Fibroblast of lung (primary cell): ENCODE measurements at regions not wholly inside any gene's neighbourhood (a gene's known extent, or its start where the extent isn't known, plus 50 kb on each side); places are given as distances from the start of the nearest gene placed in this dataset.

Experiments used
- DNase-seq, 2 donors: peaks; one replicate each; pipeline versions ENCODE4 v3.0.0 to v3.0.0-alpha.2; 2010; ENCODE audit warnings: low read depth in 2 of 2
- H2AFZ ChIP-seq: 2 replicates; pipeline ENCODE4 v1.5.1; 2012; ENCODE audit warnings: low read length, control low read depth, inconsistent platforms
- H3K27ac ChIP-seq: 2 replicates; pipeline ENCODE4 v1.5.1; 2011; ENCODE audit warnings: low read length, control low read depth; ENCODE audit not compliant: insufficient read depth
- H3K27me3 ChIP-seq: 2 replicates; pipeline ENCODE4 v1.5.1; 2011; ENCODE audit warnings: mild to moderate bottlenecking, low read length; ENCODE audit not compliant: control insufficient read depth, insufficient read depth
- H3K36me3 ChIP-seq: 2 replicates; pipeline ENCODE4 v1.5.1; 2011; ENCODE audit warnings: low read length; ENCODE audit not compliant: control insufficient read depth, insufficient read depth
- H3K4me1 ChIP-seq: 2 replicates; pipeline ENCODE4 v1.5.1; 2011; ENCODE audit warnings: low read length; ENCODE audit not compliant: control insufficient read depth, insufficient read depth; ENCODE audit errors: extremely low read depth
- H3K4me2 ChIP-seq: 2 replicates; pipeline ENCODE4 v1.5.1; 2011; ENCODE audit warnings: low read length, control low read depth; ENCODE audit not compliant: insufficient read depth; ENCODE audit errors: extremely low read depth
- H3K4me3 ChIP-seq, 4 experiments: fragments of 200-600 bp in 1 of 4; sonication (generic) in 1 of 4; replicated peaks in 1 of 4; 2 replicates each; pipeline ENCODE4 v1.5.1; 2011 to 2016; ENCODE audit warnings: low read length in 4 of 4, low read depth in 3 of 4, mild to moderate bottlenecking in 3 of 4, control low read depth in 2 of 4, inconsistent platforms in 1 of 4, mixed read lengths in 1 of 4; ENCODE audit not compliant: insufficient read depth in 1 of 4; ENCODE audit errors: control extremely low read depth in 1 of 4
- H3K79me2 ChIP-seq: 2 replicates; pipeline ENCODE4 v1.5.1; 2012; ENCODE audit warnings: mild to moderate bottlenecking, low read length, inconsistent platforms; ENCODE audit not compliant: control insufficient read depth, insufficient read depth
- H3K9ac ChIP-seq: 2 replicates; pipeline ENCODE4 v1.5.1; 2011; ENCODE audit warnings: mild to moderate bottlenecking, low read length, control low read depth; ENCODE audit not compliant: insufficient read depth
- H3K9me3 ChIP-seq: 2 replicates; pipeline ENCODE4 v1.5.1; 2012; ENCODE audit warnings: low read depth, low read length; ENCODE audit not compliant: control insufficient read depth, insufficient read depth
- H4K20me1 ChIP-seq: 2 replicates; pipeline ENCODE4 v1.5.1; 2011; ENCODE audit warnings: low read length; ENCODE audit not compliant: control insufficient read depth, insufficient read depth; ENCODE audit errors: extremely low read depth
- CTCF ChIP-seq, 2 donors: IDR thresholded peaks in 1 of 2; conservative IDR thresholded peaks in 1 of 2; 1 replicate in 1 of 2; 2 replicates in 1 of 2; pipeline ENCODE4 v1.5.1; 2011 to 2012; ENCODE audit warnings: low read length in 2 of 2, control low read depth in 1 of 2, inconsistent platforms in 1 of 2, low read depth in 1 of 2, mild to moderate bottlenecking in 1 of 2
- EZH2 ChIP-seq: IDR thresholded peaks from 2 replicates; pipeline ENCODE4 v1.5.1; 2012; ENCODE audit warnings: low read length, control low read depth, mild to moderate bottlenecking; ENCODE audit errors: missing control alignments

GRCh38 chr22:47632701-47633100 lies 870.3 kb downstream of the TBC1D22A start:
- Histone ChIP-seq H3K27me3 (no peaks in the 10 kb centered on the region), H3K4me1 (no peaks in the 10 kb centered on the region), H3K4me2 (no peak overlapping the region), H3K36me3 (no peaks in the 10 kb centered on the region), H3K79me2 (no peaks in the 10 kb centered on the region), H2AFZ (no peak overlapping the region), H3K4me3 (no peak overlapping the region), H4K20me1 (no peaks in the 10 kb centered on the region), H3K27ac (no peak overlapping the region), H3K9me3 (no peaks in the 10 kb centered on the region), H3K9ac (no peak overlapping the region)
- no peak for TF ChIP-seq CTCF (conservative IDR thresholded peaks at IDR 0.05 in 1 of 2, IDR thresholded peaks at IDR 0.05 in 1 of 2; ENCODE audit: low read depth in 1 of 2, low read length in 2 of 2)
- no peak for TF ChIP-seq EZH2
- no peak for DNase-seq

- no peaks in the 10 kb centered on the region for H3K79me2 ChIP-seq
- H3K4me1 ChIP-seq, result no peaks in the 10 kb centered on the region
- no peak overlapping the region for H3K9ac ChIP-seq
- H4K20me1 ChIP-seq, result no peaks in the 10 kb centered on the region
- TF ChIP-seq CTCF (conservative IDR thresholded peaks at IDR 0.05 in 1 of 2, IDR thresholded peaks at IDR 0.05 in 1 of 2; ENCODE audit: low read depth in 1 of 2, low read length in 2 of 2) (no peak), EZH2 (no peak)
- no peak overlapping the region for H3K4me2 ChIP-seq
- H3K36me3 ChIP-seq, result no peaks in the 10 kb centered on the region
- H2AFZ ChIP-seq, result no peak overlapping the region
- H3K4me3 ChIP-seq, result no peak overlapping the region
- no peaks in the 10 kb centered on the region for H3K27me3 ChIP-seq
- no peaks in the 10 kb centered on the region for H3K9me3 ChIP-seq
- DNase-seq, result no peak
- no peak overlapping the region for H3K27ac ChIP-seq
Measured at GRCh38 chr22:47631571-47632102, 869.2 kb downstream of the TBC1D22A start.

- Histone ChIP-seq H3K4me3 (no peak overlapping the region), H3K27ac (no peak overlapping the region), H3K9ac (no peak overlapping the region), H4K20me1 (no peaks in the 10 kb centered on the region), H3K27me3 (no peaks in the 10 kb centered on the region), H2AFZ (no peak overlapping the region), H3K79me2 (no peaks in the 10 kb centered on the region), H3K36me3 (no peaks in the 10 kb centered on the region), H3K9me3 (no peaks in the 10 kb centered on the region), H3K4me2 (no peak overlapping the region), H3K4me1 (no peaks in the 10 kb centered on the region)
- DNase-seq, result no peak
- TF ChIP-seq EZH2 (no peak), CTCF (conservative IDR thresholded peaks at IDR 0.05 in 1 of 2, IDR thresholded peaks at IDR 0.05 in 1 of 2; ENCODE audit: low read depth in 1 of 2, low read length in 2 of 2) (no peak)
Measured at GRCh38 chr22:47630741-47631534, 868.5 kb downstream of the TBC1D22A start.
